ENCODE measurements at regions not wholly inside any gene's neighbourhood (a gene's known extent, or its start where the extent isn't known, plus 50 kb on each side); places are given as distances from the start of the nearest gene placed in this dataset.
"Not testable (repeated sequence)": the region's sequence is repeated elsewhere in the genome, so short reads cannot be mapped to it uniquely, and the experiment has no call there.

DNA sequence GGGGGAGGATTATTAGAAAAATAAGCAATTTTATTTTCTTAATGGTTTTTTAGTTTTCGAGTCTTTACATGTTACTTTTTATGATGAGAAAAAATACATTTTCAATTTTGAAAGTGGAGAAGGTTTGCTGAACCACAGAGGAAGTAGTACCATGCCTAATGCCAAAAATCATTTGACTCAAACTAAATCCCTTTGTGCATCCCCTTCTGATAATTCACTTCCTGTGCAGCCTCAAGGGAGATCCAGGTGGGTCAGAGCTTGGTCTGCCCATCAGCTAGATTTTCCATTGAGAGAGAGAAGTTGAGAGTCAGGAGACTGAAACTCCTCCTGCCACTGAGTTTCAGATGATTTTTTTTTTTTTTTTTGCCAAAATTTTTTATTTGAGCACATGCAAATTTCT is 571.7 kb downstream of the LIG4 start:
- DNase-seq = no peak

DNA sequence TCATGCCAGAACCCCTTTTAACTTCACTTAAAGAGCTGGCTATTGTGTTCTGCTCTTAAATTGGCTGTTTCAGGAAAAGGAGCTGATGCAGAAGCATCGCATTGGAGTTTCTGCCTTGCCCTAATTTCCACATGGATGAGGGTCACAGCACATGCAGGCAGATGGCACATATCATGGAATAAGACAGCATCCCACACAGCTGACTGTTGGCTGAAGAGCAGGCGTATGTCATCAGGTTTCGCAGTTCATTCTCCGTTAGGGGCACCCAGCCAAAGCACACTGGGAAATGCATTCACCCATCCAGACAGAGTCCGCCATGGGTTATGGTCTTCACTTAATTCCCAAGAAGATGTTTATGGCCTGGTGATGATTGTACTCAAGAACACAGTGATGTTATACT is 572.5 kb downstream of the LIG4 start:
- no peak for DNase-seq

DNA sequence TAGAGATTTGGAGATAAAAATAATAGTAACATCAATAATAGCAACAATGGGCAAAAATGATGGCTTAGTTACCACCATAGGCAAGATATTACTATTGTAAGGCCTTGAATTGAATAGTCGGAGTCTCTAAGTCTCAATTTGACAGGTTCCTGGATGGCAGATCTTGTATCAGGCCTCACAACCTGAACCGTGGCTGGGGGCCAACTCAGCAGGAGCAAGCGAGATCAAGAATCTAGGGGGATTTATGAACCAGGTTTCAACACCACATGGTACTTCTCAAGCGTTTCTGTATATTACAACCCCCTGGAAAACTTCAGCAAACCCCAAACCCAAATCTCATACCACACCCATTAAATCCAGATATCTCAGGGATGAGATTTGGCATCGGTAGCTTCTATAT is 573.8 kb downstream of the LIG4 start:
- DNase-seq = no peak

DNA sequence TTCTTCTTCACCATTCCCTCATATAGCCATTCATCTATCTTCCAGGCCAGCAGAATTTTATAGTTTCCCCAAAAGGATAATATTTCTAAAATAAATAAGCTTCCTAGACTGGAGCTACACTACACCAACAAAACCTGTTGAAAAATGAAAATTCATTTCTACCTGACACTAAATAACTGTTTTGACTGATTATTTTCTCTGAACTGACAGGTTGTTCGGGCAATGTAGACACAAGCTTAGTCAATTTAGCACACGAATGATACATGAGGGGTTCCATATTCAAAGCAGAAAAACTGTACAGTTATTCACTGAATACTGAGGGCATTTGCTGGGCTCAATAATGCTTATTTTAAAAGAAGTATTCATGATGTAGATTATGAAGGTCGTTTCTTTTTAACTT is 589.7 kb downstream of the LIG4 start:
- no peak for DNase-seq

DNA sequence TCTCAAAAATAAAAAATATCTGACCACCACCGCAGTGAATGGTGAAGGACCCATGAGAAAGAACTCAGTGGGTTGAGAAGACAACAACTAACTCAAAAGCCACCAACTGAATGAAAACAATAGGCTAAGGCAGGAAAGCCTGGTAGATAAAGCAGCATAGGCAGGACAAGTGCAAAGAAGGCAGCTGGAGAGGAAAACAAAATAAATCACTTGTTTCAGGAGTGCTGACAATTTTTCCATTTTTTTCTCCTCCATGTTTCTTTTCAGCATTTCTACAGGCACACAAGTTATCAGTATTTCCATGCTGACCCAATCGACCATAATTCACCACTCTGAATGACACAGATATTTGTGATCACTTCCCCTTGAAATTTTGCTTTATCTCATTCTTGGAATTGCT is 597.8 kb downstream of the LIG4 start:
- DNase-seq = no peak

DNA sequence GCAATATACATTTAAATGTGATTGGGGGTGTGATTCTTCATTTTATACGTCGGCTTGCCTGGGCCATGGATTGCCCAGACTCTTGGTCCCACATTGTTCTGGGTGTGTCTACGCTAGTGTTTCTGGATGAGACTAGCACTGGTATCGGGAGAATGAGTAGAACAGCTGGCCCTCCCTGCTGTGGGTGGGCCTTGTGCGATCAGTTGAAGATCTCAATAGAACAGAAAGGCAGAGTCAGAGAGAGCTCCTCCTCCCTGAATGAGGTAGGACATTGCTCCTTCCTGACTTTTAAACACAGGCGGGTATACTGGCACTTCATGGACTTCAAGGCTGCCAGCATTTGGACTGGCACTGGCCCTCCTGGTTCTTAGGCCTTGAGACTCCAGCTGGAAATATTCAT is 603.0 kb downstream of the LIG4 start:
- DNase-seq = no peak

DNA sequence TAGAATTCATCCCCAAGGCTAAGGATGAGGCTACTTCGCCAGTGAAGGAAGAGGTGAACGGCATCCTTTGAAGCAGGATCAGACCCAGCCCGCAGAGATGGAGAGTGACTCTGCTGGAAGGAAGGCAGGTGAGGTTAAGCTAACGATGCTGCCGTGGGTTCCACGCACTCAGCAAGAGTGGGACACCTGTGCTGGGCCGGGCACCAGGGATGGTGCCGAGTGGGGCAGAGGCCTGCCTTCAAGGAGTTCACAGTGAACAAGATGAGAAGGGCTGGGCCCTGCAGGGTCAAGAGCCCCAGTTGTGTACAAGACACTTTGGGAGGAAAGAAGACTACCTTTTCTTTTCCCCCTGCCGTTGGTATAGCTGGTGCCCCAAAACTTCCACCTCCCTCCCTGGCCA is 606.6 kb downstream of the LIG4 start:
- DNase-seq = no peak

DNA sequence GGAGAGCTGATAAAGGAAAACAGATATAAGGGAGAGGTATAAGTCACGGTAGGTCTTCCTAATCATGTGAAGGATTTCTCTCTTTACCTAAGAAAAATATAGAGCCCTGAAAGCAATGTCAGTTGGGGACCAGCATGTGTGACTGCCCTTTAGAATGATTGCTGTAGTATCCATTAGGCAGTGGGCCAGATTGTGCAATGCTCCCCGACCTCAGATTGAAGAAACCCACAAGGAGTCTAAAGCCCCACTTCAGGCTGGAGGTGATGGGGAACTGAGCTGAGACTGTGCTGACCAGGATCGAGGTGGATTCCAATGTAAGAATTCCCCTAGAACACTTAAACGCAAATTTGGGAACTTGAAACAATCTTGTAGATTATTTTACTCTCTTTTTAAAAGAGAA is 614.4 kb downstream of the LIG4 start:
- no peak for DNase-seq

DNA sequence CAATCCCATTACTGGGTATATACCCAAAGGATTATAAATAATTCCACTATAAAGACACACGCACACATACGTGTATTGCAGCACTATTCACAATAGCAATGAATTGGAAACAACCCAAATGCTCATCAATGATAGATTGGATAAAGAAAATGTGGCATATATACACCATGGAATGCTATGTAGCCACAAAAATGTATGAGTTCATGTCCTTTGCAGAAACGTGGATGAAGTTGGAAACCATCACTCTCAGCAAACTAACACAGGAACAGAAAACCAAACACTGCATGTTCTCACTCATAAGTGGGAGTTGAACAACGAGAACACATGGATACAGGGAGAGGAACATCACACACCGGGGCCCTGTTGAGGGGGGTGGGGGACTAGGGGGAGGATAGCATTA is 619.0 kb downstream of the LIG4 start:
- not testable (repeated sequence) for DNase-seq

DNA sequence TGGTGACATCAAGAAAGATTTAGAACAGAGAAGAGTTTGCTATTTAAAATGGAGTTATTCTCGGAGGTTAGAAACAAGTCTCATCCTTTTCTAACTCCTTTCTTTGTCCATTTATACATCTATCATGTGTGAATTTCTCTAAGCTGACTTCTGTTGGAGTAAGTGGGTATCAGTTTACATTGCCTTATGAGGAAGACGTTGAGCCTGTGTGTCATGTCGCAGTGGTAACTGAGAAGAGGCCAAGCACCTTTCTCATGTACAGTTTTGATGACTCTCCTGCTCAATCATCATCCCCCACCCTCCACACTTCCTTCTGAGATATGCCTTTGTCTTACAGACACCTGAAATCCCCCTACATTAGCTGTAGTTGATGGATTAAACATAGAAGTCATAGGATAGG is 624.8 kb downstream of the LIG4 start:
- no peak for DNase-seq

DNA sequence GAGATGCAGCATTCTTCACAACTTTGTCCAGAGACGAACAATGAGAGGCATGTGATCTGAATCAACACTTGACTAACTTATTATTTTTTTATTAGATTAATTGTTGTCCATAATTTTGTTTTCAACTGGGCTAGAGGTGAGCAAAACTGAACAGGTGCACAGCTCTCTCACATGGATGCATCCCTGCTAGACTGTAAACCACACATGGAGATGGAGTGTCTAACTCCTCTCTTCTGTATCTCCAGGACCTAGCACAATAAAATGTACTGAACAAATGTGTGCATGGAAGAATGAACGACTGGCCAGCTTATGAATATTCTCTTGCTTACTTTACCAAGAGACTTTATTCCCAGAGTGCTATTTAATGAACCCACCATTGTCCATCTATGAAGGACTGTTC is 627.7 kb downstream of the LIG4 start:
- no peak for DNase-seq

DNA sequence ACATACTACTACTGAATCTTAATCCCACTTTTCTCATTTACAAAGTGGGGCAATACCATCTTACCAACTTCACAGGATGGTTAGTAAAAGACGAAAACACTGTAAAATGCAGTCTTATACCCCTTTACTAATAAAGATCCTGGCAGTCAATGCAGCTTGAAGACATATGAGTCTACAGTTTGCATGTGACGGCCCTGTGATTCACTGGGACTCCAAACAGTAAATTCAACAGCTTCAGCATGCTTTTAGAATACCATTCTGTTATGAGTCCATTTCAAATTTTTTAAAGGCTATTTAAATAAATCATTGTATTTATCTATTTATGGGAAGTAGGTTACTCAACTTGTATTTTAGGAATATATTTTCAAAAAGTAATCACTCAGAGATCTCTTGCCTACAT is 629.1 kb downstream of the LIG4 start:
- DNase-seq = no peak

DNA sequence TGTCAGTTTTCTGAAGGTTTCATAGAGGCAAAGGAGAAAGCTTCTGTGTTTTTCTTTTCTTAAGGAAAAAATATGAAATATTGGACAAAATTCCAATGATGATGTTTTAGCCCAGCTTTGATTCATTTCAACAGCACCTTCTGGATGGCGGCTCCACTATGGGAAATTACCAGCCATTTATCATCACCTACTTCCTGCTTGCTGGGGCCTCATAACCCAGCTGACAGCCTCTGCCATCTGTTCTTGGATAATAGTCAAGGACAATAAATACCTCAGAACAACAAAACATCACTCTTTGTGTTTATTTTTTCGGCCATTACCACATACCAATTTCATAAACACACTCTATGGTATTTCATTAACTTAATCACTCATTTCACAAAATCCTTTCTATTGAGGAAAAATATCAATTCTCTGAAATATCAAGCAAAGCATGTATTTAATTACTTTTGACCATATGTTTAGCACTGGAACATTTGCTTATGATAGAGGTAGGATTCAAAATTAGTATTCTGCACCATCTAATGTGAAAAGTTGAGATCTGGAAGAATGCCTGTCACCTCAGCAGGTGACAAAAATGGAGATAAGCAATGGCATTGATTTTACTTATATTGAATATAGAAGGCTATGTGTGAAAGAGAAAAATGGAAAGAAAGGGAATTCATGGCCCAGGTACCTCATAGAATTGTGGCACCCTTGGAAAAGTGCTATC is 629.7 kb downstream of the LIG4 start:
- no peak for DNase-seq

DNA sequence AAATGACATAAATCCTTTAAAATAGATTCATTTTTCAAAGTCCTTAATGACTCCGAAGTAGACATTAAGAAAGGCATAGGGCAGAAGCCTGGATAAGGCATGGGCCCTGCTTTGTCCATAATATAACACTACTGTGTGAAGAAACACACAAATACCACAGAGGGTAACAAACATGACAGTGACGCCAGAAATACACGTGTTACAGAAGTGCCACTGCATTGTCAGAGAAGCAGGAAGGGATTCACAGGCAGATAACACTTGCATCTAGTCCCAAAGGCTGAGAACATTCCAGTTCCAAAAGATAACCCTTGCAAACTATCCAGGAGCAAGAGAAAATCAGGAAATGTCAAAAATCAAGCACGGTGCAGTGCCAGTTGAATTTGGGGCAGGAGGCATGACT is 633.2 kb downstream of the LIG4 start:
- DNase-seq = no peak

DNA sequence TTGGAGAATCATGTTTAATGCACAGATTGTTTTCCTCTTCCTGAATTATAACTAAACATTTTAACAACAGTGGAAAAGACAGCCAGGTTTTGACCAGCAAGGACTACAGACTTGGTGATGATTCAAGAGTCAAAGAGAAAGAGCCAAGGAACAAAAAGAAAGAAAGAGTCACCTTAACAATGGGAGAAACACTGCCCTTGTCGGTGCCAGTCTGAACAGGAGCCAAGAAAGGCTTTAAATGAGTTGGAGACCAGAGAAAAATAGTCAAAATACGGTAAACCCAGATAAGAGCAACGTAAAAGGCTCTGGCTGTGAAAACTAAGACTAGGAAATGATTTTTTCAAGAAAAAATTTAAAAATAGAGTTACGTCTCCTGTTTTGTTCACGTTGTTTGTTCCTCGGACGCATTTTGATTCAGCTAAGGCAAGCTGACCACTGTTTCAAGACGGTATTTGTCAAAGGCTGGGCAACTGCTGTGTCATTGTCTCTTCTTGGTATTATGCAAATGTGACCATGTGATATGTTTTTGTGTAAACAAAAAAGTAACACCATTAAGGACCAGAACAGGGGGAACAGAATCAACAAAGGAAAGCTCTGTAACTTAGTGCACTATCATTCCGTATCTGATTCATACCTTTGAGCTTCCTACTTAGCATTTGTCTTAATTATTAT is 634.5 kb downstream of the LIG4 start:
- no peak for DNase-seq

DNA sequence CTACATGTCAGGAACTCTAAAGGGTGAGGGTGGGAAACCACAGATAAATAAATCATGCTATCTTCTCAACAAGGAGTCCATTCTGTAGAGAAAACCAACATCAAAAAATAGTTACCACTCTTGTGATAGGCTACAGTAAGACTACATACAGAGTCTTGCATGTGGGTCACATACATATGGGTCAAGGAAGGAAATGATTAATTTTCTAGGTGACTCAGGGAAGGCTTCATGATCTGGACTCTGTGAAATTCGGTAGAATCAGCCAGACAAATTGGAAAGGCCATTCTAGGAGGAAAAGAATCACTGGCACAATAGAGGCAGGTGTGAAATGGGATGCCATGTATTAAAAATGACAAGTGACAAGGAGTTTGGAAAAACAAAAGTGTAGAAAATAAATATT is 638.9 kb downstream of the LIG4 start:
- DNase-seq = no peak

DNA sequence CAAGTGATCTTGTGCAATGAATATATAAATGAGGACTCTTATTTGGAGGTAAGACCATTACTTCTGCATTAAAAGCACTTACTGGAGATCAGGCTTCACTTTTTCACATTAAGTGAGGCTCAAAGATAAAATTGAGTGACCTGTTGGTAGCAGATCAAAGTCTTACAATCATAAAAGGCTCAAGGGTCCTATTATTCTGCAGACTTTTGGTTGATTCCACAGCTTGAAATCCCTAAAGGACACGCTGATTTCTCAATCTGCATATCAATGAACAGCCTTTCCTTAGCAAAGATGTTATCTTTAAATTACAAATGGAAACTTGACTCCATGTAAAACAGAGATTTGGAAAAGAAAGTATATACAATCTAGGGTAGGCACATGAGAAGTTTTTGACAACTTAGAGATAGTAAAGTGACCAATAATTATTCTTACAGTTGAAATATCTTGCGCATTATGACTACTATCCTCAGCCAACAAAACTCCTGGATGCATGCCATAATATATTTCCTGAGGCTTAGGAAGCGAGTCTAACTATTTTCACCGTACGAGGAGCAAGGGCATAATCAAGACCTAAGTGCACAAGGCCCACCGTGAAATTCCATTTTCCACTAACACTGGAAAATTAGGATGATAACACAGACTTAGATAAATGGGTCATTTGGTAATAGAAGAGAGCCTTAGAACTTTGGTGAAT is 640.7 kb downstream of the LIG4 start:
- DNase-seq = no peak

DNA sequence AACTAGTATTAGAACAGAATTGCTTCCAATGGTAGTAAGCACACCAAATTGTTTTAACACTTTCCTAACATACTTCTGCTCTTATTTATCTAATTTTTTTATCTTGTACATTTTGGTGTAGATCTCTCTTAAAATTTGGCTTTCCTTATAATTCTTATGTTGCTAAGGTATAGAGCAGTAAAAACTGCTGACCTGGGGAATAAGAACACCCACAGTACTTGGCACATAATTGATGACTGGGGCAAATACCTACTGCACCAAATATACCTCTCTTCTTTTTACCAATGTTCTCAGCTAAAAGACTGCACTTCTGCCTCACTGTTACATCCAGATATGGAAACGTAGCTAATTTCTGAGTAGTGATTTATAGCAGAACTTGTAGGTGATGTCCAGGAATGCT is 642.2 kb downstream of the LIG4 start:
- no peak for DNase-seq

DNA sequence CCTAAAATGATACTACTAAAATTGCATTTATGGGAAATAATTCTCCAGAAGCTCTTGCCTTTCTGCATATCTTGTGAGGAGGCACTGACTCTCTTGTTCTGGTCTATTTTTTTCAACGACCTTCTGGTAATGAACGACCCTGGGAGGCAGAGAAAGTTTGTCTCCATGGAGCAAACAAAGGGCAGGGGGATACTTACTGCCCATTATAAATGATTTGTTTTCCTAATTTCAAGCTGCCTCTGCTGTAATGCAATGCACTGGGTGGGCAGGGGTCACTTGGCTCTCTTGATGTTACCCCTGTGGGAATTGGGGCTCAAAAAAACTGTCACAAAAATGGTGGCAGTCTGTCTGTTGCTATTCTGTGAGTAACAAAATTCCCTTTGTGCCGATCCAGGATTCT is 643.2 kb downstream of the LIG4 start:
- no peak for DNase-seq

DNA sequence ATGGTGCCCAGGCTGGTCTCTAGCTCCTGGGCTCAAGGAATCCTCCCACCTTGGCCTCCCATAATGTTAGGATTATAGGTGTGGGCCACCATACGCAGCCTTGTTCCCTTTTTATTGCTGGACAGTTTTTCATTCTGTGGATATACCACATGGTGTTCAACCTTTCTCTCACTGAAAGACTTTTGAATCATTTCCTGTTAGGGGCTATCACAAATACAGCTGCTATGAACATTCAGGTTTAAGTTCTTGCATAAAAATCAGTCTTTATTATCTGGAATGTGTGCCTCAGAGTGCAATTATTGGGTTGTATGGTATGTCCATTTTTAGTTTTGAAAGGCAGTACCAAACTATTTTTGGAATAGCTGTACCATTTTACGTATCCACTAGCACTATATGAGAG is 647.2 kb downstream of the LIG4 start:
- DNase-seq = no peak

DNA sequence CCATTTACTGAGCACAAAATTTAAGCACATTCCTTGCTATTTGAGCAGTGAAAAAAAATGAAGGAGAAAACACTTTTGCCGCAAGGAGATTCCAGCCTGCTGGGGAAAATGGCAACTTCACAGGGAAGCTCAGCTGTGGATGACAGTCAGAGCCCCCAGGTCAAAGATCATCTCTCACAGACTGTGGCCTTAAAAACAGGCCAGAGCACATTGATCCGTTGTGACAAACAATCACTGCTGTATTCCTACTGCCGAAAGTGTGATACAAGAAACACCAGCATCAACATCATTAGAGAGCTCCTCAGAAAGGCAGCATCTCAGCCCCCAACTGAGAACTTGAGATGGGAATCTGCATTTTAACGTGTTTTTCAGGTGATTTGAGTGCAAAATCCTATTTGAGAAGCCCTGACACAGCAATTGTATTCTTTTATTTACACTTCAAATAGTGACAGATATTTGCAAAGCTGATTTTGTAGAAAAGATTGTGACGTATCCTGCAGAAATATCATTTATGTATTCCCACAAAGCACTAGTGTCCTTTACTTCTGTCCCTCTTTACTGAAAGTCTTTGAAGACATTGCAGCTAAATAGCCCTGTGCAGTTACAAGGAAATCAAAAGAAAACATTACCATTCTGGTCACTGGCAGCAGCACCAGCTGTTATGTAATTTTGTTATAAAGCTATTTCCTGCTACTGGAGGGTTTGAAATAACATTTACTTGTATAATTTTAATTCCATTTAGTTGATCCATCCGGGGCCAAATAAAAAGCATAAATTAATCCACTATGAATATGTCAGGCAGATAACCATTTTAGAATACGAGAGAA is 652.0 kb downstream of the LIG4 start:
- DNase-seq = no peak

DNA sequence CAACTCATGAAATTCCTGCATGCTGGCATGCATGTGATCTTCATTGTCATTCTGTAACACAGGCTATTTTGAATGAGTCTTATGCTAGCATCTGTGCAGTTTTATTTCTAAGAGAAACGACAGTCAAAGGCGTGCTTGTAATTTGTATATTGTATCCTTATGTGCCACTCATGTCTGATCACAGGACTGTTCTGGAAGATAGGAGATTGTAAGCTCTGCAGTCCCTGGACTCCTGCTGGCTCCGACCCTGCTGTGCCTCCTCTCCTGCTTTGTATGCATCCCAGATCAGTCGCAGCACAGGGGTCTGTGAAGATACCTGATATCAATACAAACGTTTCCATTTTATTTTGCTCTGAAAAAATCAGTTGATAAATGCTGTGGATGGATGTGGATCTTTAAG is 653.1 kb downstream of the LIG4 start:
- no peak for DNase-seq

DNA sequence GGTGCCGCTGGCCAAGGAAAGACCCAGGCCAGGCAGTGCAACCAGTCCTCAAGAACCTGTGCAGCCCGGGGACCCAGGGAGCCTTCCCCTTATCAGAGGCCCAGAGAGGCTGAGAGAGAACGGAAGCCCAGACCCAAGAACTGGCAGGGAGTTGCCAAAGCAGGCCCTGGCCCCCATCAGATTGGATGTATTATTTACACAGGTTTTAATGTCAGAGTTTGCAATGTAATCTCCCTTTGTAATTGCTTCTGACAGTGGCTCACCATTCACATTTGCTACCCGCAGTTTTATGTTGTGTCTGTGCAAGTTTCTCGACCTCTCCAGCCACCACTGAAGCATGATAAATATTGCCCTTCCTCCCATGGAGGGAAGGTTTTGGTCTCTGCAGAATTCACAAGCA is 660.9 kb downstream of the LIG4 start:
- DNase-seq = no peak

DNA sequence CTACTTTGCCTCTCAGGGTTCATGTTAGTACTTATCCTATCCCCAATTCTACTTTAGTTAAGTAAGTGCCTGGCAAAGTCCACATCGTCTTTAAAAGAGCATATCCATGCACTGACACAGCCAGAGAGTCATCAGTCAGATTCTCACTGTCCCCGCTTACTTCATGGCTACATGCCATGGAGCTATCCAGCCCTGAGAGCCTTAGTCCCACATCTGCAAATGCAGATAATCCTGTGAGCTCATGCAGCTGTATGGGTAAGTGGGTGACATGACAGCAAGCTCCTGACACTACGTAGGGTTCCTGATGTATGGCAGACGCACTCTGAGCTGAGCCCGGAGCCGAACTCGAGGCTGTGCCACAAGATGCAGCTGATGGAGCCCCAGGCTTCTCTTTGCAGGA is 661.5 kb downstream of the LIG4 start:
- DNase-seq = no peak

All from stimulated activated CD4-positive, alpha-beta T cell treated with anti-CD3 and anti-CD28 coated beads, Interleukin-2, amount 100 ng/mL, for 48 hours (primary cell).